ENCODE measurements at regions not wholly inside any gene's neighbourhood (a gene's known extent, or its start where the extent isn't known, plus 50 kb on each side); places are given as distances from the start of the nearest gene placed in this dataset.
"Not testable (repeated sequence)": the region's sequence is repeated elsewhere in the genome, so short reads cannot be mapped to it uniquely, and the experiment has no call there.

DNA sequence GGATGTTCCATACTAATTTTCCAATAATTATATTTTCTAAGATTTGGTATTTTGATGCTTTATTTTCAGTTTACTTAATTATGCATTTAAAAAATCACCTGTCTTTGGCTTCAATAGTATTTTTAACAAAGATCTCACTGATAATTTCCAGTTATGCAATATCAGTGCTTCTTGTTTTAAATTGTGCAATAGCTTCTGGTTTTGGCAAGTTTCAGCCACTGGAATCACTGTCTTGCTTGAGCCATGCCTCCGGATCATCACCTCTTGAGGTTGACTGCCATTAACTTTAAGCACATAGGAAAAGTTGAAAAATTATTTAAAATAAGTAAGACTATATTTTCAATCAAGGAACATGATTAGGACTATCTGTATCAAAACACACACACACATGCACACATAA is 1242.1 kb downstream of the HACE1 start:
- no peak for DNase-seq
- peaks cover 7% of the 10 kb centered on the region for H3K9me3 Mint-ChIP-seq
- no peak overlapping the region for H3K4me3 Mint-ChIP-seq
- no peaks in the 10 kb centered on the region for H3K27me3 Mint-ChIP-seq
- no peaks in the 10 kb centered on the region for H3K4me1 Mint-ChIP-seq
- H3K36me3 Mint-ChIP-seq, result no peaks in the 10 kb centered on the region
- H3K27ac Mint-ChIP-seq, result no peak overlapping the region
- CTCF ChIA-PET, result no interaction called here

DNA sequence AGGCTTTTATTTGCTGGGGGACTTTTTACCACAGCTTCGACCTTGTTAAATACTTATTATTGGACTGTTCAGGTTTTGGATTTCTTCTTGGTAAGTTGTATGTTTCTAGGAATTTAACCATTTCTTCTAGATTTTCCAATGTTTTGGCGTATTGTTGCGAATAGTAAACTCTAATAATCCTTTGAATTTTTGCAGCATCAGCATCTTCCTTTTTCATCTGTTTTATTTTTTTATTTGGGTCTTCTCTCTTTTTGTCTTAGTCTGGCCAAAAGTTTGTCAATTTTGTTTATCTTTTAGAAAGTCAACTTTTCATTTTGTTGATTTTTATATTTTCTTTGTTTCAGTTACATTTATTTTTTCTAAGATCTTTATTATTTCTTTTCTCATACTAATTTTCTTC is 1272.0 kb downstream of the HACE1 start:
- no peaks in the 10 kb centered on the region for H3K36me3 Mint-ChIP-seq
- no peaks in the 10 kb centered on the region for H3K27me3 Mint-ChIP-seq
- no peaks in the 10 kb centered on the region for H3K4me1 Mint-ChIP-seq
- no peak overlapping the region for H3K27ac Mint-ChIP-seq
- peaks cover 11% of the 10 kb centered on the region for H3K9me3 Mint-ChIP-seq
- CTCF ChIA-PET, result no interaction called here
- H3K4me3 Mint-ChIP-seq, result no peak overlapping the region
- no peak for DNase-seq

DNA sequence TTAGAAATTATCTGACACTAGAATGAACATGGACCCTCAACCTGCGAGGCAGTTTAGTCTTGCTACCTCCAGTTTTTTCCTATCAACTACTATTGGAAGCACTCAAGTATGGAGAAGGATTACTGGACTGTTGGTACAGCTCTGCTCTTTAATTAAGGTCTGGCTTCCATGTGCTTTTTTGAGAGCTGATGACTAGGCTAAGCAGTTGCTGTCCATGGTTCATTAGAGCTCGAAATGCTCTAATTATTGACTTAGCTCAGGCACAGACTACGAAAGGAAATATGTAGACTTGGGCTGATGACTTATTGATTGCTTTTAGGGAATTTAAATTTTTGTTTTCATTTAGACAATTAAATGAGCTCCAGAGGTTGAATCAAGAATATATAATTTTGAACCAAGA is 1281.6 kb downstream of the HACE1 start:
- Mint-ChIP-seq H3K36me3 (no peaks in the 10 kb centered on the region), H3K27ac (no peak overlapping the region), H3K4me3 (no peak overlapping the region), H3K4me1 (no peaks in the 10 kb centered on the region), H3K27me3 (no peaks in the 10 kb centered on the region), H3K9me3 (peaks cover 7% of the 10 kb centered on the region)
- no peak for DNase-seq
- CTCF ChIA-PET, result no interaction called here

DNA sequence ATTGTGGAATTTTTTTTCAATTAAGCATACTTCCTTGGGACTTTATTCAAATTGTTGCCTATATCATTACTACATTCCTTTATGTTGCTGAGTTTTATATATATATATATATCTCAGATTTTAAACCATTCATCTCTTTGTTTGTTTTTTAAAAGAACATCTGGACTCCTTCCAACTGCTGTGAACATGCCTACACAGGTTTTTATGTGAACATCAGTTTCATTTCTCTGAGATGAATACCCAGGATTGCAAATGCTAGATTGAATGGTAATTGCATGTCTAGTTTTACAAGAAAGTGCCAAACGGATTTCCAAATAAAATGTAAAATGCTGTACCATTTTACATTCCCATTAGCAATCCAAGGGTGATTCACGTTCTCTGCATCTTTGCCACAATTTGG is 1289.3 kb downstream of the HACE1 start:
- DNase-seq, result no peak
- CTCF ChIA-PET, result no interaction called here
- no peaks in the 10 kb centered on the region for H3K4me1 Mint-ChIP-seq
- no peaks in the 10 kb centered on the region for H3K9me3 Mint-ChIP-seq
- no peak overlapping the region for H3K27ac Mint-ChIP-seq
- no peak overlapping the region for H3K4me3 Mint-ChIP-seq
- no peaks in the 10 kb centered on the region for H3K27me3 Mint-ChIP-seq
- no peaks in the 10 kb centered on the region for H3K36me3 Mint-ChIP-seq

DNA sequence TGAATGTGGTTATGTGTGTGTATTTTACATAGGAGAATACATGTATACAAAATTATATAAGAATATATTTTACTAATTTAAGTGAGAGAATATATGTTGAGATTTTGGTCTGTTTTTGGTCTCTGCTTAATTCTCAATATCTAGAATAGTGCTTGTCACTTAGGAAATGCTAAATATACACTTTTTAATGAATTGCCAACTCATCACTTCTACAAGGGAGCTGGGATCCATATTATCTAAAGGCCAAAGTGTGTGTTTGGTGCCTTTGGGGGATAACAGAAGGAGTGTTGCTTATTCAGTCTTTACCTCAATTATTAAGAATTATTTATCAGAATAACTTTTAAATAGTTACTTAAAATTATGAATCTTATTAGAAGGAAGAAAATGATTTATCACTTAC is 1304.8 kb downstream of the HACE1 start:
- Mint-ChIP-seq H3K4me3 (no peak overlapping the region), H3K9me3 (peaks cover 8% of the 10 kb centered on the region), H3K27ac (no peak overlapping the region), H3K36me3 (no peaks in the 10 kb centered on the region), H3K27me3 (no peaks in the 10 kb centered on the region), H3K4me1 (no peaks in the 10 kb centered on the region)
- CTCF ChIA-PET, result no interaction called here
- no peak for DNase-seq

DNA sequence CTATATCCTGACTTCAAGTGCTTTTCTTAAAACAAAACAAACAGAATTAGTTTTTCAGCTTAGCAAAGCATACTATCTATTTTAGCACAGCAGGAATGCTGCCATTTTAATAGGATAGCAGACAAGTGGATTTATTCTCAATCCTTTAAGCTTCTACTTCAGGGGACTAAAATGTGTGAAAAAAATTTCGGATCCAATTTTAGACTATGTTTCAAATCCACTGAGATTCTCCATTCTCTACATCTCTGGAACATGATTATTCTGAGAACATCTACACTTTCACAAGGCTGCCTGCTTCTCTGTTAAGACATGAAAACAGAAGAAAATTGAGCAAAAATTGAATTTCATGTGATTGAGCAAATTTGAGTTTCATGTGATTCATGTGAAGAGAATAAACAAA is 1321.3 kb downstream of the HACE1 start:
- Mint-ChIP-seq H3K4me1 (no peaks in the 10 kb centered on the region), H3K36me3 (no peaks in the 10 kb centered on the region), H3K27me3 (no peaks in the 10 kb centered on the region), H3K27ac (no peak overlapping the region), H3K4me3 (no peak overlapping the region), H3K9me3 (peaks cover 2% of the 10 kb centered on the region)
- DNase-seq, result no peak
- CTCF ChIA-PET, result no interaction called here

DNA sequence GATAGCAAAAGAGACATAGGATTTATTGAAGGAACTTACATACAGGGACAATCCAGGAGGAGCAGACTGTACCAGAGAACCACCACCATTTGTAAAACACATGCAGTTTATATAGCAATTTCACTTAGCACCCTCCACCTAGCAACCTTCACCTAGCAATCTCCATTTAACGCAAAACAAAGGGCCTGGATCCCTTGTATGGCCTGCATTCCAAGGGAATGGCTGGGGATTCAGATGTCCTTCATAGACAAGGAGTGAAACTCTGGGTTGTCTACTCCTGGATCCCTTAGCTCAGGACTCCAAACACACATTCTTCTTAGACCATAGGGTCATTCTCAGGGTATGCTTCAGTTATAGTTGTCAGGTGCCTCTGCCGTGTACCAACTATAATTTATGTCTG is 1324.9 kb downstream of the HACE1 start:
- Mint-ChIP-seq H3K27ac (no peak overlapping the region), H3K4me3 (no peak overlapping the region), H3K36me3 (no peaks in the 10 kb centered on the region), H3K27me3 (no peaks in the 10 kb centered on the region), H3K9me3 (peaks cover 3% of the 10 kb centered on the region), H3K4me1 (no peaks in the 10 kb centered on the region)
- DNase-seq, result no peak
- CTCF ChIA-PET, result no interaction called here

DNA sequence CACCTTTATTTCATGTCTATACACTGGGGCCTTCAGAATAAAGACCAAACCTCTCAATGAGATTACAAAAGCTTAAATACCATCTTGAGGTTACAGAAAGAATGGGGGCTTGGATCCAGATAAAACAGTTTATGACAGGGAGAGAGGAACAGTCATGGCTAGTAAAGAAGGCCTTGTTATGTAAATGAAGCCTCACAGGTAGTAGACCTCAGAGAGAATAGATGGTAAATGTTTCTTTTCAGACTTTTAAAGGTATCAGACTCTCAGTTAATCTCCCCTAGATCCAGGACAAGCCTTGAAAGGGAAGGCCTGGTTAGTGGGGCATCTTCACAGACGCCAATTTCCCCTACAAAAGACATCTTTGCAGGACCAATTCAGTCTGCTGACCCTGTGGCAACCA is 1325.6 kb downstream of the HACE1 start:
- Mint-ChIP-seq H3K36me3 (no peaks in the 10 kb centered on the region), H3K27me3 (no peaks in the 10 kb centered on the region), H3K4me1 (no peaks in the 10 kb centered on the region), H3K9me3 (peaks cover 5% of the 10 kb centered on the region), H3K4me3 (no peak overlapping the region), H3K27ac (no peak overlapping the region)
- DNase-seq, result no peak
- CTCF ChIA-PET, result no interaction called here

DNA sequence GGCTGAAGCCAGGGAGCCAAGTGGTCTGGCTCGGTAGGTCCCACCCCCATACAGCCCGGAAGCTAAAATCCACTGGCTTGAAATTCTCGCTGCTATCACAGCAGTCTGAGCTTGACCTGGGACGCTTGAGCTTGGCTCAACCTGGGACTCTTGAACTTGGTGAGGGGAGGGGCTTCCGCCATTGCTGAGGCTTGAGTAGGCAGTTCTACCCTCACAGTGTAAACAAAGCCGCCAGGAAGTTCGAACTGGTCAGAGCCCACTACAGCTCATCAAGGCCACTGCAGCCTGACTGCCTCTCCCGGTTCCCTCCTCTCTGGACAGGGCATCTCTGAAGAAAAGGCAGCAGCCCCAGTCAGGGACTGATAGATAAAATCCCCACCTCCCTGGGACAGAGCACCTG is 1337.7 kb downstream of the HACE1 start:
- H3K4me1 Mint-ChIP-seq, result no peaks in the 10 kb centered on the region
- peaks cover 16% of the 10 kb centered on the region for H3K9me3 Mint-ChIP-seq
- no peaks in the 10 kb centered on the region for H3K36me3 Mint-ChIP-seq
- CTCF ChIA-PET, result no interaction called here
- no peak overlapping the region for H3K27ac Mint-ChIP-seq
- H3K27me3 Mint-ChIP-seq, result no peaks in the 10 kb centered on the region
- H3K4me3 Mint-ChIP-seq, result no peak overlapping the region
- no peak for DNase-seq

DNA sequence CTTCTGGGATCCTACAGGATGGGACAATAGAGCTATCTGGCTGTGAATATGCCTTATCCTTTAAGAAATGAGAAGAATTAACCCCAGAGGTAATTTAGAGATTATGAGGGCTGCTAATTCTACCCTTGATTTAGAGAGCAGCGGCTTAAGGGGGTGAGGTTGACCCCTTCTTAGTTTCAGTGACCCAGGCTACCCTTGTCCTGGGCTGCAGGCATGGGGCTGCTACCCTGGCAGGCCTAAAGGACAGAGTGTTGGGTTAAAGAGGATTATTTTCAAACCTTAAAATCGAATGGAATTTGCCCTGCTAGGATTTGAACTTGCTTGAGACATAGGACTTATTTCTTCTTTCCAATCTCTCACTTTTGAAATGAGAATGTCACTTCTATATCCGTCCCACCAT is 1343.4 kb downstream of the HACE1 start:
- Mint-ChIP-seq H3K27me3 (no peaks in the 10 kb centered on the region), H3K27ac (no peak overlapping the region), H3K4me1 (no peaks in the 10 kb centered on the region), H3K36me3 (no peaks in the 10 kb centered on the region), H3K9me3 (peaks cover 6% of the 10 kb centered on the region), H3K4me3 (no peak overlapping the region)
- CTCF ChIA-PET, result no interaction called here
- no peak for DNase-seq

DNA sequence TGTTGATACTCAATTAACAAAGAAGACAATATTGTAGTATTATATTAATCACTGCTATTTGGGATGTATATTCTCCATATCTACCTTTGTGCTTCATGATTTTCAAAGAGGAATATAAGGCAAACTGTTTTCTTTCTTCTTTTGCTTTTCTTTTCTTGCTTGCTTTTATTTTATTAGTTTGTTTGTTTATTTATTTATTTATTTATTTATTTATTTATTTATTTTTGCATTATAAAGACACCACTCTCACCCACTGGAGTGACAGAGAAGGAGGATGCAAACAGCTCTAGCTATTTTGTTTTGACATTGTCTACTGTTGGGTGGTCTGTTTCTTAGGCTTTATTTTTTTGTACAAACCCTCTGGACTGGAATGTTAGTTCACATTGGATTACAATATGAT is 1352.7 kb downstream of the HACE1 start:
- H3K27me3 Mint-ChIP-seq, result no peaks in the 10 kb centered on the region
- no peak overlapping the region for H3K4me3 Mint-ChIP-seq
- H3K9me3 Mint-ChIP-seq, result peaks cover 2% of the 10 kb centered on the region
- no peak for DNase-seq
- H3K4me1 Mint-ChIP-seq, result no peaks in the 10 kb centered on the region
- H3K27ac Mint-ChIP-seq, result no peak overlapping the region
- CTCF ChIA-PET, result no interaction called here
- H3K36me3 Mint-ChIP-seq, result no peaks in the 10 kb centered on the region

DNA sequence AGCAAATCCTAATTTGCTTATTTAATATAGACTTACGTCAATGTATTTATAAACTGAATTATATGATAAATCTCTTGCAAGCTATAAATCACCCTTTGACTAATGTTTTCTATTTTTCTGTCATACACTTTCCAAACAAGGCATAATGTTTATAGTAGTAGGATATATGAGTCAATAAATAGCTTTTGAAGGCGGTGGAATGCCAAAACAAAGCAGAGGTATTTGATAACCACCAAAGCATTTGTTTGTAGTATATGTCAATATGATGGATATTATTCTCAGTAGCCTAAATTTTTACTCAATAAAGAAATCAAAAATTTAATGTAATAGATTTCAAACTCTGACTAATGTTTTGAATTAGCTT is 1354.6 kb downstream of the HACE1 start:
- Mint-ChIP-seq H3K4me3 (no peak overlapping the region), H3K27me3 (no peaks in the 10 kb centered on the region)

DNA sequence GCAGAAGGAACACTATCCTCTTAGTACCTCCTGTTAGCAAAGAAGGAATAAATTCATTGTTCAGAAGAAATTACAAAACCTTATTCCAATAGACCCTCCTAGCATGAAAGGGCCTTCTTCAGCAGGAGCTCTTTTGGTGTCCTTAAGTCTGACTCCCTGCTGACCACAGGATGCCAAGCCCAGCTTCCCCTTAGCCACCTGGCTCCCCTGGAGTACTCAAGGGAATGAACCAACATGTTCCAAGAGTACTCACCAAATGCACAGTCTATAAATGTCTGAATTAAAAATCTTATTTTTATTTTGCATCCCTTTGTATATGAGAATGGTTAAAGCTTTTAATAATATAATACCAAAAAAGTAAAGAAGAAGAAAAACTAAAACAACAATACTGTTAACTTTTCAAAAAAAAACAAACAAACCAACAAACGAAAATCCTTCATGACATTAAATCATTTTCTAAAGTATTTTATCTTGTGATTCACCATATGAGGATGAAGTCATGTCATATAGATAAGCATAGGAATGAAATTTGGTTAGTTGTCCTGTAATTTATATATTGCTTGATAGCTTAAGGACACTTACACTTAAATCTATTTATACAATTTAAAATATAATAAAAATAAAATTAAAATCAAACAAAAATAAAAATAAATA is 1355.1 kb downstream of the HACE1 start:
- Mint-ChIP-seq H3K4me1 (no peaks in the 10 kb centered on the region), H3K9me3 (peaks cover 2% of the 10 kb centered on the region), H3K27ac (no peak overlapping the region), H3K4me3 (no peak overlapping the region), H3K36me3 (no peaks in the 10 kb centered on the region), H3K27me3 (no peaks in the 10 kb centered on the region)
- no peak for DNase-seq
- CTCF ChIA-PET, result no interaction called here

More for the DNA sequence above, 1354.6 kb downstream of the HACE1 start:
- CTCF ChIA-PET, result no interaction called here
- DNase-seq, result no peak
- Mint-ChIP-seq H3K4me1 (no peaks in the 10 kb centered on the region), H3K36me3 (no peaks in the 10 kb centered on the region), H3K9me3 (peaks cover 2% of the 10 kb centered on the region), H3K27ac (no peak overlapping the region)

DNA sequence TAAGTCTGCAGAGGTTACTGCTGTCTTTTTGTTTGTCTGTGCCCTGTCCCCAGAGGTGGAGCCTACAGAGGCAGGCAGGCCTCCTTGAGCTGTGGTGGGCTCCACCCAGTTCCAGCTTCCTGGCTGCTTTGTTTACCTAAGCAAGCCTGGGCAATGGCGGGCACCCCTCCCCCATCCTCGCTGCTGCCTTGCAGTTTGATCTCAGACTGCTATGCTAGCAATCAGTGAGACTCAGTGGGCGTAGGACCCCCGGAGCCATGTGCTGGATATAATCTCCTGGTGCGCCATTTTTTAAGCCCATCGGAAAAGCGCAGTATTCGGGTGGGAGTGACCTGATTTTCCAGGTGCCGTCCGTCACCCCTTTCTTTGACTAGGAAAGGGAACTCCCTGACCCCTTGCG is 1363.1 kb downstream of the HACE1 start:
- H3K4me1 Mint-ChIP-seq, H3K36me3 Mint-ChIP-seq, H3K27me3 Mint-ChIP-seq, H3K9me3 Mint-ChIP-seq, DNase-seq, CTCF ChIA-PET, H3K4me3 Mint-ChIP-seq, H3K27ac Mint-ChIP-seq: not testable (repeated sequence)

DNA sequence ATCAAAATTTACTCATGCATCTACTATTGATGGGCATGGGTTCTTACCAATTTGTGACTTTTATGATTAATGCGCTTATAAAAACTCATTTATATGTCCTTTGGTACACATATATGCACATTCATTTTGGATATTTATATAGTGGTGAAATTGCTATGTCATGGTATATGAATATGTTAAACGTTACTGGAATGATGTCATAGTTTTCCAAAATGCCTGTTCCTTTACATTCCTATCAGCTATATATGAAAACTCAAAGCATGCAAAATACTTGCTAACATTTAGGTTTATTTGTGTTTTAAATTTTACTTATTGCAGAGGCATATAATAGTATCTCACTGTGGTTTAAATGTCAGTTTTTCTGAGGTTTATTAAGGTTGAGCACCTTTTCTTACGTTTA is 1403.1 kb downstream of the HACE1 start:
- Mint-ChIP-seq H3K4me3 (no peak overlapping the region), H3K36me3 (no peaks in the 10 kb centered on the region), H3K27me3 (no peaks in the 10 kb centered on the region), H3K27ac (no peak overlapping the region), H3K9me3 (peaks cover 10% of the 10 kb centered on the region), H3K4me1 (no peaks in the 10 kb centered on the region)
- DNase-seq, result no peak
- CTCF ChIA-PET, result no interaction called here

DNA sequence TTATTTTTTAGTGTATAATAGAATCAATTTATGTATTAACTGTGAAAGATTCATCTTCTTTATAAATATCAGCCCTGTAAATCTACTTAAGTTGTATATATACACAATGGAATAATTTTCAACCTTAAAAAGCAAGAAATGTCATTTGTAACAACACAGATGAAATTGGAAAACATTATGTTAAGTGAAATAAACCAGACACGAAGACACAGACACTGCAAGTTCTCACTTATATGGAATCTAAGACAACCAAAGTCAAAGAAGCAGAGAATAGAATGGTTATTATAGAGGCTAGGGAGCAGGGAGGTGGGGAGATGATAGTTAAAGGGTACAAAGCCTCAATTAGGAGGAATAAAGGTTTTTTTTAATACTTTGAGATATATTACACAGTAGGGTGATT is 1404.4 kb downstream of the HACE1 start:
- Mint-ChIP-seq H3K27me3 (no peaks in the 10 kb centered on the region), H3K4me3 (no peak overlapping the region), H3K9me3 (peaks cover 10% of the 10 kb centered on the region), H3K4me1 (no peaks in the 10 kb centered on the region), H3K27ac (no peak overlapping the region), H3K36me3 (no peaks in the 10 kb centered on the region)
- CTCF ChIA-PET, result no interaction called here
- DNase-seq, result no peak
